OCI-LY1 (cell line): ENCODE measurements at regions not wholly inside any gene's neighbourhood (a gene's known extent, or its start where the extent isn't known, plus 50 kb on each side); places are given as distances from the start of the nearest gene placed in this dataset.

ENCODE experiments used
- CTCF ChIP-seq: fragments of 200-600 bp; sonication (generic), shearing (Covaris generic); IDR thresholded peaks from 2 replicates; pipeline ENCODE4 v1.5.1; 2017; ENCODE audit warnings: mild to moderate bottlenecking, antibody characterized with exemption, low read length, moderate library complexity, mixed read lengths
- EZH2 ChIP-seq: fragments of 200-600 bp; sonication (generic), shearing (Covaris generic); IDR thresholded peaks from 2 replicates; pipeline ENCODE4 v1.8.0; 2017; ENCODE audit warnings: borderline replicate concordance, mixed run types, mild to moderate bottlenecking, antibody characterized with exemption, low read length, moderate library complexity, mixed read lengths

- TF ChIP-seq CTCF (no peak), EZH2 (no peak)
Measured at GRCh38 chr9:653856-654387, 187.6 kb upstream of the DMRT1 start.
